Breast epithelium (tissue), 4 donors: ENCODE measurements at regions not wholly inside any gene's neighbourhood (a gene's known extent, or its start where the extent isn't known, plus 50 kb on each side); places are given as distances from the start of the nearest gene placed in this dataset.

Experiments
- DNase-seq, 2 donors: peaks; one replicate each; pipeline ENCODE4 v3.0.0-alpha.2; 2019; ENCODE audit warnings: low spot score in 2 of 2
- H3K27ac ChIP-seq, 2 donors: fragments of 200-600 bp; sonication (generic) in 1 of 2; one replicate each; pipeline ENCODE4 v1.5.1; 2016 to 2019; ENCODE audit warnings: mild to moderate bottlenecking in 1 of 2
- H3K27me3 ChIP-seq, 2 donors: fragments of 200-600 bp; sonication (generic) in 1 of 2; one replicate each; pipeline versions ENCODE4 v1.5.1 to v1.6.0; 2017 to 2019; ENCODE audit warnings: control low read depth in 1 of 2, mild to moderate bottlenecking in 1 of 2
- H3K36me3 ChIP-seq: fragments of 200-600 bp; one replicate; pipeline ENCODE4 v1.5.1; 2019
- H3K4me1 ChIP-seq, 2 donors: fragments of 200-600 bp; sonication (generic); one replicate each; pipeline ENCODE4 v1.5.1; 2016 to 2019; ENCODE audit warnings: control low read depth in 1 of 2
- H3K4me3 ChIP-seq, 3 donors: fragments of 200-600 bp; sonication (generic); 1 replicate in 2 of 3; 2 replicates in 1 of 3; pipeline ENCODE4 v1.5.1; 2016 to 2019; ENCODE audit warnings: mild to moderate bottlenecking in 3 of 3, moderate library complexity in 2 of 3
- H3K9me3 ChIP-seq, 2 donors: fragments of 200-600 bp; sonication (generic) in 1 of 2; one replicate each; pipeline ENCODE4 v1.5.1; 2016 to 2019; ENCODE audit warnings: control low read depth in 1 of 2
- POLR2A ChIP-seq: fragments of 450-650 bp; IDR thresholded peaks from one replicate; pipeline ENCODE4 v1.6.1; 2016; ENCODE audit warnings: antibody characterized with exemption, mild to moderate bottlenecking, moderate library complexity
- POLR2AphosphoS5 ChIP-seq, 3 donors: sonication (generic); formaldehyde crosslinking; IDR thresholded peaks; one replicate each; pipeline ENCODE4 v1.6.1; 2017; ENCODE audit warnings: antibody characterized with exemption in 3 of 3
- intact Hi-C: fragments of 100-400 bp; cut with DNase I; formaldehyde crosslinking; loops from one replicate; pipeline ENCODE4 v1.15.1; 2023; ENCODE audit warnings: low total_unique reads
- TF ChIP-seq, protein P1 (sequence below), 3 donors: fragments of 450-650 bp; IDR thresholded peaks; one replicate each; pipeline ENCODE4 v1.5.1; 2016 to 2017; ENCODE audit warnings: antibody characterized with exemption in 3 of 3, mild to moderate bottlenecking in 3 of 3, moderate library complexity in 3 of 3

DNA sequence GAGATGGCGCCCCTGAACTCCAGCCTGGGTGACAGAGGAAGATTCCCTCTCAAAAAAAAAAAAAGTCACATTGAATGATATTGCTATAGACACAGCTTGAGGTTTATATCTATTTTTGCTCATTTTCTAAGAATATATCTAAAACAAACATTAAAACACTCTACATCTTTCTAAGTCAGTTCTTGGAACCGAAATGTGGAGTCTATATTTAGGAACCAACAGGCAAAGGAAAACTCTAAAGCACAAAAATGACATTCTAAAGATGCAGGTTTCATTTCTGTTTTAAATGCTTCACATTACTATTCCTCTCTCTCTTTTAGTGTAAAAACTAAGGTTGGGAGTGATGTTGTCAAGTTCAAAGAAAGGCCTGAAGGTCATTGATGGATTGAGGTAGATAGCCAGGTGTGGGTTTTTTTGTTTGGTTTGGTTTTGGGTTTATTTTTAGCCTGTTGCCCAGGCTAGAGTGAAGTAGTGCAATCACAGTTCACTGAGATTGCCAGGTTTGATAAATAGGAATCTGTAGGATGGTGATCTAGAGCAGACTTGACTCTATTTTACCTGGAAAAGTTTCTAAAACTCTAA, 194.0 kb upstream of the RBBP8 start:
- intact Hi-C loops: no loop called here
- Histone ChIP-seq H3K4me1 (no peaks in the 10 kb centered on the region), H3K27ac (no peak overlapping the region), H3K4me3 (no peak overlapping the region), H3K36me3 (no peaks in the 10 kb centered on the region), H3K9me3 (no peaks in the 10 kb centered on the region), H3K27me3 (no peaks in the 10 kb centered on the region)
- TF ChIP-seq, protein P1, sequence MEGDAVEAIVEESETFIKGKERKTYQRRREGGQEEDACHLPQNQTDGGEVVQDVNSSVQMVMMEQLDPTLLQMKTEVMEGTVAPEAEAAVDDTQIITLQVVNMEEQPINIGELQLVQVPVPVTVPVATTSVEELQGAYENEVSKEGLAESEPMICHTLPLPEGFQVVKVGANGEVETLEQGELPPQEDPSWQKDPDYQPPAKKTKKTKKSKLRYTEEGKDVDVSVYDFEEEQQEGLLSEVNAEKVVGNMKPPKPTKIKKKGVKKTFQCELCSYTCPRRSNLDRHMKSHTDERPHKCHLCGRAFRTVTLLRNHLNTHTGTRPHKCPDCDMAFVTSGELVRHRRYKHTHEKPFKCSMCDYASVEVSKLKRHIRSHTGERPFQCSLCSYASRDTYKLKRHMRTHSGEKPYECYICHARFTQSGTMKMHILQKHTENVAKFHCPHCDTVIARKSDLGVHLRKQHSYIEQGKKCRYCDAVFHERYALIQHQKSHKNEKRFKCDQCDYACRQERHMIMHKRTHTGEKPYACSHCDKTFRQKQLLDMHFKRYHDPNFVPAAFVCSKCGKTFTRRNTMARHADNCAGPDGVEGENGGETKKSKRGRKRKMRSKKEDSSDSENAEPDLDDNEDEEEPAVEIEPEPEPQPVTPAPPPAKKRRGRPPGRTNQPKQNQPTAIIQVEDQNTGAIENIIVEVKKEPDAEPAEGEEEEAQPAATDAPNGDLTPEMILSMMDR (IDR thresholded peaks at IDR 0.05): no peak
- TF ChIP-seq POLR2A: no peak
- TF ChIP-seq POLR2AphosphoS5 (IDR thresholded peaks at IDR 0.05): no peak
- no peak for DNase-seq

- H3K27me3 ChIP-seq: no peaks in the 10 kb centered on the region
- H3K4me1 ChIP-seq: no peaks in the 10 kb centered on the region
- no peaks in the 10 kb centered on the region for H3K36me3 ChIP-seq
- no peaks in the 10 kb centered on the region for H3K9me3 ChIP-seq
- no peak overlapping the region for H3K4me3 ChIP-seq
- no peak overlapping the region for H3K27ac ChIP-seq
- DNase-seq: no peak
- intact Hi-C loops: no loop called here
- TF ChIP-seq POLR2AphosphoS5 (IDR thresholded peaks at IDR 0.05) (no peak), POLR2A (no peak)
- TF ChIP-seq, protein P1 (IDR thresholded peaks at IDR 0.05): no peak
These were observed 193.3 kb upstream of the RBBP8 start for GRCh38 chr18:22739789-22740188.

DNA sequence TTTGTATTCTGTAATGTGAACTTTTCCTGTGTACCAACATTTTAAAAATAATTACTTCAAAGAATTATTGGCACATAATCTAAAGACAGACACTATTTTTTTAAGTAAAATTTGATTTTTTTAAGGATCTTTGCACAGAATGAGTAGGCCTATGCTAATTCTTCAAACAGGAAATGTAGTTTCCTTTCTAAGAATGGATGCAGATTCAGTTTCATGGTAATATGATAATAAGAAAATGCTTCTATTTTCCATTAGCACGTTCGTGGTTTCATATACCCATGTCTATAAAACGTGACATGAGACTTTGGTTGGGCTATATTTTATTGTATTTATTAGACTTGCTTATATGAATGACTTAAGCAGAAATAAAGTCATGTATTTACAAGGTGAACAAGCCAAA, 191.8 kb upstream of the RBBP8 start:
- Histone ChIP-seq H3K27me3 (no peaks in the 10 kb centered on the region), H3K4me3 (no peak overlapping the region), H3K9me3 (no peaks in the 10 kb centered on the region), H3K36me3 (no peaks in the 10 kb centered on the region), H3K4me1 (no peaks in the 10 kb centered on the region), H3K27ac (no peak overlapping the region)
- DNase-seq: no peak
- intact Hi-C loops: no loop called here
- TF ChIP-seq POLR2AphosphoS5 (IDR thresholded peaks at IDR 0.05) (no peak), POLR2A (no peak)
- TF ChIP-seq, protein P1 (IDR thresholded peaks at IDR 0.05): no peak

- no peaks in the 10 kb centered on the region for H3K27me3 ChIP-seq
- H3K4me3 ChIP-seq: no peak overlapping the region
- TF ChIP-seq POLR2A: no peak
- TF ChIP-seq POLR2AphosphoS5 (IDR thresholded peaks at IDR 0.05): no peak
- TF ChIP-seq, protein P1 (IDR thresholded peaks at IDR 0.05): no peak
- no peaks in the 10 kb centered on the region for H3K4me1 ChIP-seq
- DNase-seq: no peak
- no peaks in the 10 kb centered on the region for H3K36me3 ChIP-seq
- no peaks in the 10 kb centered on the region for H3K9me3 ChIP-seq
- no peak overlapping the region for H3K27ac ChIP-seq
- intact Hi-C loops: no loop called here
These were observed 190.7 kb upstream of the RBBP8 start for GRCh38 chr18:22742409-22742808.

DNA sequence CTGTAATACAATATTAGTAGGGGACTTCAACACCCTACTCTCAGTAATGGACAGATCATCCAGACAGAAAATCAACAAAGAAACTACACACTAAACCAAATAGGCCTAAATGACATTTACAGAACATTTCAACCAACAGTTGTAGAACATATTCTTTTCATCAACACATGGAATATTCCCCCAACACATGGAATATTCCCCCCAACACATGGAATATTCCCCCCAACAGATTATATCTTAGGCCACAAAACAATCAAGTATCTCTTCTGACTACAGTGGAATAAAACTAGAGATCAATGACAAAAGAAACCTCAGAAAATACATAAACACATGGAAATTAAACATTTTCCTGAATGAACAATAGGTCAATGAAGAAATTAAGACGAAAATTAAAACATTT, 187.2 kb upstream of the RBBP8 start:
- intact Hi-C loops: no loop called here
- no peaks in the 10 kb centered on the region for H3K27me3 ChIP-seq
- H3K36me3 ChIP-seq: no peaks in the 10 kb centered on the region
- TF ChIP-seq POLR2A (no peak), POLR2AphosphoS5 (IDR thresholded peaks at IDR 0.05) (no peak)
- TF ChIP-seq, protein P1 (IDR thresholded peaks at IDR 0.05): no peak
- no peaks in the 10 kb centered on the region for H3K9me3 ChIP-seq
- no peak for DNase-seq
- H3K4me3 ChIP-seq: no peak overlapping the region
- no peak overlapping the region for H3K27ac ChIP-seq
- no peaks in the 10 kb centered on the region for H3K4me1 ChIP-seq
